NCI-H1105 treated with DMSO at 0.1 percent for 48 hours (cell line): ENCODE measurements at regions not wholly inside any gene's neighbourhood (a gene's known extent, or its start where the extent isn't known, plus 50 kb on each side); places are given as distances from the start of the nearest gene placed in this dataset.

ENCODE experiments used
- DNase-seq: peaks from one replicate; lab custom pipeline; 2025; lab: John Stamatoyannopoulos, UW

DNA sequence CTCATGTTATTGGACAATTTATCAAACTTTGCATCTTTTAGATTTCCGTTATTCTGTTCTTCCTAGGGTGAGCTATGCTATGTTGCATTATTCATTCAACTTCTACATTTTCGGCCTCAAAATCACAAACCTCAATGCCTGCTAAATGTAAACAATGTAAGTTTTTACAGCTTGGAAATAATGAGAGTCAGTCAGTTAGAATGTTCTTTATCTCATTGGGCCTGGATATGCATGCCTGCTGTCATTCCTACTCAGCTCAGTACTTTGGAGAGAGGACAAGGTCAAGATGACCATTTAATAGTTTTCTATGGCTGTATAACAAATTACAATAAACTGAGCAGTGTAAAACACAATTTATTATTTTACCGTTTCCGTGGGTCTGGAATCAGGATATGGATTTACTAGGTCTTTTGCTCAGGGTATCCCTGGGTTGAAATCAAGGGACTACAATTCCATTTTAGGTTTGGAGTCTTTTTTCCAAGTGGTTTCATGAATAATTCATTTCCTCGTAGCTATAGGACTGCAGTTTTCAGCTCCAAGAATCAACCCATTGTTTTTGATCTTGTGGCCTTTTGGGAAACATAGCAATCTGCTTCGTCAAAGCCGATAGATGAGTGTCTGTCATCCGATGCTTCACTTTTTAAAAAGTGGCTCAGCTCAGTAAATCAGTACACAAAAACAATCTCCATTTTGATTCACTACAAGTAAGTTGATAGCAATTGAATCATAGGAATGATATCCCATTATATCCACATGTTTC is 1143.2 kb upstream of the CDH6 start:
- DNase-seq, result no peak

DNA sequence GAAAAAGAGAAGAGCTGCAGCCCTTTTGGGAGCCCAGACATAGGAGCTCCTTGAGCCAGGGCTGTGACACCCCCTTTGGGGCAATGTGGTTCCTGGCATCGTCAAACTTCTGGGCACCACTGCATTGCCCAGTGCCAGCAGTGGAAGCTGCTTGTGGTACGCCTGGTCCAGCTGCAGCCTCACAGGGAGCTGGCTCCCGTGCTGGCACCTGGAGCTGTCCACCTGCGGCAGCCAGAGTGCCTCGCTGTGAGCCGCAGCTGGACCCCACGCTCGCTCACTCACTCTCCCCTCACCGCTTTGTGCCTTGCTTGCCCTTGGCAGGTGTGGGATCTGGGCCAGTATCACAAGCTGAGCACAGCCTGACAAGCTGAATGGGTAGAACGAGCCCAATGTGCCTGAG is 1150.8 kb upstream of the CDH6 start:
- DNase-seq, result no peak

DNA sequence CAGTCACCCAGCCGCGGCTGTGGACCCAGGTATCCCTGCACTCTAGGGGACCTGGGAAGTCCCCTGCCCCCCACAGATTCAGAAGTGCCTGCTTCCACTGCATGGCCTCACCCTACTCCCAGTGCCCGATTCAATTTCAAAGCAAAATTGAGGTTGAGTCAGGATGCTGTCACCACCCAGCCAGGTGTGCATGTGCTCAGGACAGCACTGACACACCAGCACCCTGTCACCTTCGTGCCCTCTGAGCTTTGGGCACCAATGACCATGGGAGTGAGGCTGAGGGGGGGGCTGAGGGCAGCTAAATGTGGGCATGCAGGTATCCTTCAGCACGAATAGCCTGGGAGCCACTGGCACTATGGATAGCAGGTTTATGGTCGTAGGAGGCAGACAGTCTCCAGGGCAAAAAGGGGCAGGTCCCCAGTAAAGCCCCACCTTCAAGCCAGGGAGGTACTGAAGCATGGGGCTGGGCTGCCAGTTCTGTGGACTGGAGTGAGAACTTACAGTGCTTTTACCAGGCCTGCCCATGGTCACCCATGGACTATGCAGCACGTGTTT is 1151.6 kb upstream of the CDH6 start:
- no peak for DNase-seq

DNA sequence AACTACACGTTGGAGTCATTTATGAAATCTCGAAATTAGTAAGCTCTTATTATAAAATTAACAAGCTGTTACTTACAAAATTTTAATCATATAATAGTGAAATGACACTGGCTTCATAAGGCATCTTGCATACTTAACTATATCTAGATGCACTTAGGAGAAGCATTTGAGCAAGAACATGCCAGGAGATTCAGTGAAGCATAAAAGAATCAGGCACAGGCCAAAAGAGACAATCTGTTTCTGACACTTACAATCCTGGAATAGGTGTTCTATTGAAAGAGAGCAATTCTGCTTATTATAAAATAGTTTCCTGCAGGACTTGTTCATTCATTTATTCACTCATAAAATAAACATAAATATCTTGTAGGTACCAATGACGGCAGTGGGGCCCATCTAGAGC is 1152.2 kb upstream of the CDH6 start:
- DNase-seq, result no peak

DNA sequence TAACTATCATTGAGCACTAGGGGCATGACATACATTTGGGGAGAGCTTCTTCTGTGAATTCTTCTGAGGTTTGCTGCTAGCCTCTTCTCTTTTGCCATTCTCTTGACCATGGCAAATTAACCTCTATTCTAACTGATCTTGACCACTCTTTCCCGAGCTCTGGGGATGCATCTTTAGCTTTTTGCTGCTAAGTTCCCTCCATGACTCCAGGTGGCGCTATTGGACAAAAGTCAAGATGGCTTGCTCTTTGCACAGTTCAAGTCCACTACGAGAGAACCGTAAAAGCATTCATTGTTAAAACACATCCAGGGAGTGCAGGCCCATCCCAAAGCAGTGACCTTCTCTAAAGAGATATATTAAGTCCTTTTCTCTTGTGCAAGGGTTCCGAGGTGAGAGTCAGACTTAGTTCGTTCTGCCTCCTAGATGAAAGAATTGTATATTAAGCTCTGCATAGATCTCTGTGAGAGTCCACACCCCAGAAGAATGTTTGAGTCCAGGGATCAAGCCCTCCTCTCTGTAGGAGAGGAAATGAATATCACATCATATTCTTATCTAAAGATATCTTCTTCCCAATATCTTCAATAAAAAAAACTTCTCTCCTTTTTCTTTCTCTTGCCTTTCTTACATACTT is 1152.9 kb upstream of the CDH6 start:
- DNase-seq, result peak; percentile 65

DNA sequence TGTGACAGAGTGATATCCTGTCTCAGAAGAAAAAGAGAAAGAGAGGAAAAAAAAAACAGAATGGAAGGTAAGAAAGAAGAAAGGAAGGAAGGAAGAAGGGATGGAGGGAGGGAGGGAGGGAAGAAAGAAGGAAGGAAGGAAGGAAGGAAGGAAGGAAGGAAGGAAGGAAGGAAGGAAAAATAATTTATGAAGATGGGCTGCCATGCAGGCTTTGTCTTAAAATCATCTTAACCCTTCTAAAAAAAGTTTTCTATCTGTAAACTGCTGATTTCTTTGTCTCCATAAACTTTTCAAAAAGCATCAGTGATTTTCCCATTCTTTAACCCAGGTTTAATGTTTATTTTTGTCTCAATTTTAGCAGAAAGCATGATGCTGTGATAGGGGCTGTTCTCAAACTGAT is 1154.1 kb upstream of the CDH6 start:
- no peak for DNase-seq

DNA sequence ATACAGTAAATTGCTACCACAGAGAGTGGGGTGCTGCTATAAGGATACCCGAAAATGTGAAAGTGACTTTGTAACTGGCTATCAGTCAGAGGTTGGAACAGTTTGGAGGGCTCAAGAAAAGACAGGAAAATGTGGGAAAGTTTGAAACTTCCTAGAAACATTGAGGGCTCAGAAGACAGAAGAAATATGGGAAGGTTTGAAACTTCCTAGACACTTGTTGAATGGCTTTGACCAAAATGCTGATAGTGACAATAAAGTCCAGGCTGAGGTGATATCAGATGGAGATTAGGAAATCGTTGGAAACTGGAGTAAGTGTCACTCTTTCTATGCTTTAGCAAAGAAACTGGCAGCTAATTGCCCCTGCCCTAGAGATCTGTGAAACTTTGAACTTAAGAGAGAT is 1158.6 kb upstream of the CDH6 start:
- no peak for DNase-seq

DNA sequence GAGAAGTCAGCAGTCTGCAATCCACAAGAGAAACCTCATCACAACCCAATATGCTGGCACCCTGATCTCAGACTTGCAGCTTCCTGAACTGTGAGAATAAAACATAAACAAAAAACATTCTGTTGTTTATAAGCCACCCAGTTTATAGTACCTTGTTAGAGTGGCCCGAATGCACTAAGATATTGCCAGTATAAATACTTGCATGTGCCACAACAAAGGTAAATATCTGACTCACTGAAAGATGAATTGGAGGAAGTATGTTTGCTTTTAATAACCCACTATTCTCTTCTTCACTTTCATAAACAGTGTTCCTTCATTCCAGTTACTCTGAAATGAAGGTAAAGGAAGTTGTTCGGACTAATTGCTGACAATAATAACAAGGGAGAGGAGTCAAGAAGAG is 1163.4 kb upstream of the CDH6 start:
- no peak for DNase-seq

DNA sequence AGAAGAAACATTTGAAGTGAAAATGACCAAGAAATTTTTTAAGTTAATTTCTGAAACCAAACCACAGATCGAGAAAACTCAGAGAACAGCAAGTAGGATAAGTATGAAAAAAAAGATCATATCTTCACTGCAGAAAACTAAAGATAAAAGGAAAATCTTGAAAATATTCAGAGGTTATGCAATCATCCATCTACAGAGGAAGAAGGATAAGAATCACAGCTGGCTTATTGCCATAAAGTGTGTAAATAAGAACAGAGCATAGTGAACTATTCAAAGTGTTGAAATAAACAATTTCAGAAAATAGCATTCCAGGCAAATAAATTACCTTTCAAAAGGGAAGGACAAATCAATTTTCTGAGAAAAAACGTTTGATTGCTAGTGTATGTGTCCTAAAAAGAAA is 1191.7 kb upstream of the CDH6 start:
- no peak for DNase-seq

DNA sequence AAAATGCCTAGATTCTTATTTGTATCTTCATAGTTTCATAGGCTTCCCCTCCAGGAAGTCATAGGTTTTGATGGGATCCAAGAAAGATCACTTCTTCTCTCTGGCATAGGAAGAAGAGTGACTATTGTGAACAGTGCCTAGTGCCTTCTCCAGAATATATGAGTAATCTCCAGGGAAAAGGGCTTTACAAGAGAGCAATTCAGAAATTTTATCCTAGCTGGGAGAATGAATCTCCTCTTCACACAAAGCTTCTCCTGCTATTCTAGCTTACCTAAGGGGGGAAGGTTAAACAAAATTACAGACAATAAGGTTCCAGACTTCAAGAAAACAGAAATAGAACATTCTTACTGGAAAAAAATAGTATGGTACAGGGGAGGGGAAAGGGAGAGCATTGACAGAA is 1193.3 kb upstream of the CDH6 start:
- no peak for DNase-seq

DNA sequence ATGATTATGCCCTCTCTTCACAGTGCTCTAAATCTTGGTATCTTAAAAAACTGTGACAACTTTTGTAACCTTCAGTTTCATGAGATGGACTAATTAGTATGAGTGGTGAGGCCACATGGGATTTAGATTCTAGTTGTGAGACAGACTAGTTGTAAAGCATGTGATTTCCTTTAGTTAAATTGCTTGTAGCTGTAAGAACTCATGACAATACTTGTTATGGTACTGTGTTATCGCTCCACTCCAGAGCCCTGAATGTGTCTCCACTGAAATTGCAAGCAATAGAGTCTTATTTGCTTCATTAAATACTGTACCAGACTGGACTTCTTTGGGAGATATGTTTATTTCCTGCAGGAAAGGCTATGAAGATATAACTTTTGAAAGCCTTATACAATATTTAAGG is 1198.3 kb upstream of the CDH6 start:
- DNase-seq, result no peak

DNA sequence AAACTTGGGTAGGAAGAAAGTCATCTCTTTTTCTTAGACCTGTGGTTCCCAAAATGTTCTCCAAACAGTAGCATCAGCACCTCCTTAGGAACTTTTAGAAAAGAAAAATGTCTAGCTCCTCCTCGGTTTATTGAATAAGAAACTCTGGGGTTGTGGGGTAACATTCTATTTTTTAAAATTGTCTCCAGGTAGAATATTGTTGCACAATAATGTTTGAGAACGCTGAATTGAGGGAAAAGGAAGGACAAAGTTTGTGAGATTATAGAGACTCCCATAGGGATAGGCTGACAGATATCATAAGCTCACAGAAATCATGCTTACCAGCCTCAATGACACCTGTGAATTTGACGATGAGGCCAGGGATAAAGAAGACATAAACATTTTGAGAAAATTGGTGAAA is 1199.0 kb upstream of the CDH6 start:
- no peak for DNase-seq

DNA sequence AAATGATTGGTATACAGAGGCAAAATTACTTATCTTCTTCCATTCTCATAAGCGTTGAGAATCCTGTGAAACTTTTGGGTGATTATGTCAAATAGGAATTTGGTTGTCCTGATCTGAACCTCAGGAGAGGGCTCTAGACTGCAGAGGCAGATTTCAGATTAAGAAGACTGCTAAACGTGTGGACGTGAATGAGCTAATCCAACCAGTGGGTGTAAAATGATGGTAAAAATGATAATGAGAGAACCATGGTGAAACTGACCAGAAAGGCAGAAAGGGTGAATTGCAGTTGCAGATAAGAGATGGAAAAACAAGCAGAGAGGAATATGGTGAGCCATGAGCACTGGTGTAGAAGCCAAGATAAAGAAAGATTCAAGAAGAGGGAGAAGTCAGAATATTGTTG is 1200.2 kb upstream of the CDH6 start:
- DNase-seq, result no peak

DNA sequence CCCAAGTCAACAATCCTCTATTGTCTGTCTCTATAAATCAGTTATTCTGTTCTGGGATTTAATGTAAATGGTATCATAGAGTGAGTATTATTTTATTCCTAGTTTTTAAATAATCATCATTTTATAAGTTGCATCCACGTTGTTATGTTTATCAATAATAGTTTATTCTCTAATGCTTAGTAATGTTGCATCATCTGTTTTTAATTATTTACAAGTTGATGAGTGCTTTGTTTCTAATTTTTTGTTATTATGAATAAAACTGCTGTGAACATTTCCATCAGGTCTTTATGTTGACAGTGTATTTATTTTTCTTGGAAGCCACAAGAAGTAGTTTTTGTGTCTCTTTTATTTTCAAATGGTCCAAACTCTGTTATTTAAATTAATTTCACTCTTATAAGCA is 1201.2 kb upstream of the CDH6 start:
- DNase-seq, result no peak

DNA sequence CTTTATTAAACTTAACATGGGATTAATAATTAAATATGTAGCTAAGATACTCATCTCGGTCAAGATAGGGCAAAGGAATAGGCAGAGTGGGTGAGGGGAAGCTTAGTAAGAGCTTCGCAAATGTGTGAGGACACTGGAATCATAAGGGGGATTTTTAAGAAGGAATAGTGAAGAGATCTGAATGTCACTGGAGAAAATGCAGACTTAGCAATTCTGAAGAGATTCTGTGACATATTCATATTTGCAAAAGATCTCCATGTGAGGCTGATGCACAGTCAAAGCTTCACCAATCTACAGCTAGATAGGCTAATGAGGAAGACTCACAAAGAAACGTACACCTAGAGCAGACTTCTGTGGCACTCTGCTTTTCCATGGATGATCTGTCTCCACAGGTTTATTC is 1202.8 kb upstream of the CDH6 start:
- no peak for DNase-seq

DNA sequence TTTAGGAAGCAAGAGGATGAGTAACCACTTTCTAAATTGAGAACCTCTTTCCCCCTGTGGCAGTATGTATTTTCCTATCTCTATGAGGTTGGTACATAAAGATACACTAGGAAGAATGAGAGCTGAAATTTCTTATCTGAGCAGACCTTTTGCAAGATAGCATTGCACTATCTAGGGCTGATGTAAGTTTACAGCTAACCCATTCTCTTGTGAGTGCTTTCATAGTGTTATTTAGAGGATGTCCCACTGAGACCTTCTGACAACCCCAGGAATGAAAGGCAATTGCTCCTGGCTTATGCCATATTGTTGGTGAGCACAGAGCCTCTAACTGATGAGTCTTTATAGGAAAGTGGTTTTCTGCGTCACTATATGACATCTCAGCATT is 1209.3 kb upstream of the CDH6 start:
- DNase-seq, result no peak

DNA sequence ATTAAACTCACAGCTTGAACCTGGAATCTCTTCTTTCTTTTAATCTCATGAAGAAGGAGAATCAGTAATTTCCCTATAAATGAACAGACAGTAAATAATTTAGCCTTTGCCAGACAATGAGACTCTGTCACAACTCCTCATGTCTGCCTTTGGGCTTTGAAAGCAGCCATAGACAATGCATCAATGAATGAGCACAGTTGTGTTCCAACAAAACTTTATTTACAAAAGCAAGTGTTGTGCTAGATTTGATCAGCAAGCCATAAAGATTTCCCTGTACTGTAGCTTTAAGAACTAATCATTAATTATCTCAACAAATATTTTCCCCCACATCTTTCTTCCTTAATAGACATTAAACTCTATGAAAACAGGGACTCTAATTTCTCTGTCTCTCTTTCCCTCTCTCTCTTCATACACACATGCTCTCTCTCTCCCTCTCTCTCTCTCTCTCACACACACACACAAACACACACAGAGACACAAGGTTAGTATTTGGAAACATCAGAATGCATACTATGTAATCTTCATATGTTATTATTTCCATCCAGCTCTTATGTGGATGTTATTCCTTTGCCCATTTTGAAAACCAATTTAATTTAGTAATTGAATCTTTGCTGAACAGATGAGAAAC is 1209.8 kb upstream of the CDH6 start:
- DNase-seq, result no peak

DNA sequence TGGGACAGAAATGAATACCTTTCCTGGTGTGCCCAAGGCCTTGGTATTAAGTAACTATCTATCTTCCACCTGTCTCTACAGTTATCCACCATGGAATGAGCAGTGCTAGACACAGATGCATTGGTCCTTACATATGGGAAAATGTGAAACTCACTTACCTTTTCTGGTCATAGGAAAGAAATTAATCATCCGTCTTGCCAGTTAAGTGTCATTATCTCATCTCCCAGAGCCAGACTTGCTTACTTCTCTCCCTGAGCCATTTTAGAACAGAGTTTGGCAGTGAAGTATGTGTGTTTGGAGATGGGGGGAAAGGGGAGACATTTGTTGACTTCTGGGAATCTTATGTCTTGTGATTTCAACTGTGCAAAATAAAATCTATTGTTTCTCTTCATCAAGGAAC is 1211.0 kb upstream of the CDH6 start:
- no peak for DNase-seq

DNA sequence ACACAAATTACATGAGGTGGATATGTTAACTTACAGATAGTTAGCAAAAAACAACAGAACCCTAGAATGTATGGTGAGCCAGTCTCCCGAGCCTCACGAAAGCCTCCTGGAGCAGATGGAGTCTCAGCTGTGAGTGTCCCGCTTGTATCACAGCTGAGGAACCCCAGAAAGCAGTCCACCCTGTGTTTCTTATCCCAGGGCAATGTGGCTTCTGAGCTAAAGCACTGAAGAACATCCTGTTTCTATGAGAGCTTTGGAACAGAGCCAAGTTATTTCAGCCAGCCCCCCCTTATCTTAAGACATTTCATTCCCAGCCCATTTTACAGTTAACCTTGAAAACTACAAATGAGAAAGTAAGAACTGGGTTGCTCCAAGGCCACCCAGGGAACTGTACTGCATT is 1220.9 kb upstream of the CDH6 start:
- no peak for DNase-seq

DNA sequence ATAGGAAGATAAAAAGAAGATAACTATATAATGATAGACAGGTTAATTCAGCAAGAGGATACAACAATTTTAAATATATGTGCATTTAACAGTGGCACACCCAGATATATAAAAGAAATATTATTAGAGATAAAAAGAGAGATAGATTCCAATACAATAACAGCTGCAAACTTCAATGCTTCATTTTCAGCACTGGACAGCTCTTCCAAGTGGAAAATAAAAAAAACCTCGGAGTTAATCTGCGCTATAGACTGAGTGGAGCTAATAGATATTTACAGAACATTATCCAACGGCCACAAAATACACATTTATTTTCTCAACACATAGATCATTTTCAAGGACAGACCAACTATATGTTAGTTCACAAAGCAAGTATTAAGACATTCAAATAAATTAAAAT is 1229.5 kb upstream of the CDH6 start:
- no peak for DNase-seq

DNA sequence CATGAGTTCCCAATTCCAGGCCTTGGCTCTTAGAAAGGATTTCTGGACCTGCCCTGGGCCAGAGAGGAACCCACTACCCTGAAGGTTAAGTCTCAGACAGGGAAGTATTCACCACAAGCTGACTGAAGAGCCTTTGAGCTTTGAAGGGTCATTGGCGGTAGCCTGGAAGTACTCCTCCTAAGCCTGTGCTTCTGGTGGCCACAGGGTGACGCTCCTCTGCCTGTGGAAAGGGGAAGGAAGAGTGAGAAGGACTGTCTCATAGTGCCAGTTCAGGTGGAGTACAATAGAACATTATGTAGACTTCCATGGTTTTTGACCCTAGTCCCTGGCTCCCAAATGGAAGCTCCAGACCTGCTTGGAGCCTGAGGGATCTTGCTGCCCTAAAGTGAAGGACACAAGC is 1233.2 kb upstream of the CDH6 start:
- no peak for DNase-seq

DNA sequence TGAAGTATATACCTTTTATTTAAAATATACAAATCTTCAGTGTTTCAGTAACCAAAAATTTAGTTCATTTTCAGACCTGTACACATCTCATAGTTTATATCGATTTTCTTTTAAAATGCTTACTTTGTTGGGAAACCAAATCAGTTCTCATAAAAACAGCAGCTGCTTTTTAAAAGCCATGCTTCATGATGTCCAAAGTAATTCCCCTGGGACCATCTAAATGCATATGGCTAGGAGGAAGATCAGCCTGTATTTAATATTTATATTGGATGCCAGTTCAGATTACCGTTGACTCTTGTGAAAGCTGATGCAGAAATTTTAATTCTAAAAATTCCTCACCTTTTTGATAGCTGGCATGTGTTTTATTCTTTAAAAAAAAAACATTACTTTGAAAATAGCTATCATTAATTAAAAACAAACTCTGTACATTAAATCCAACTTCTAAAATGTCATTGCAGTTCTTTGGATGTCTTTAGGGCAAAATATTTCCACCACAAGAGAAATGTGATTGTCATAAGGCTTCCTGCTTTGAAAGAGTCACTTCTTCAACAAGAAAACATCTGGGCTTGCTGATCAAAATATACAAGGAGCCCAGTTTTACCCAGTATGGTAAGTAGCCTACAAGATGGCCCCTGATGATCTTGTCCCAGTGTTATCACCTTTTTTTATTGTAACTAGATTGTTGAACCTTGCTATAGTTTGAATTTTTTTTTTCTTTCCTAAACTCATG is 1242.9 kb upstream of the CDH6 start:
- DNase-seq, result no peak
